Head of caudate nucleus (tissue), 42 donors: ENCODE measurements at regions not wholly inside any gene's neighbourhood (a gene's known extent, or its start where the extent isn't known, plus 50 kb on each side); places are given as distances from the start of the nearest gene placed in this dataset.
"Not testable (repeated sequence)": the region's sequence is repeated elsewhere in the genome, so short reads cannot be mapped to it uniquely, and the experiment has no call there.

Experiments
- DNase-seq, 42 donors: peaks; one replicate each; pipeline versions ENCODE4 v3.0.0 to v3.0.0-alpha.2; 2020 to 2021; ENCODE audit warnings: mixed read lengths in 7 of 42
- intact Hi-C: fragments of 100-400 bp; cut with DNase I; formaldehyde crosslinking; loops from one replicate; pipeline ENCODE4 v1.15.0; 2022

DNA sequence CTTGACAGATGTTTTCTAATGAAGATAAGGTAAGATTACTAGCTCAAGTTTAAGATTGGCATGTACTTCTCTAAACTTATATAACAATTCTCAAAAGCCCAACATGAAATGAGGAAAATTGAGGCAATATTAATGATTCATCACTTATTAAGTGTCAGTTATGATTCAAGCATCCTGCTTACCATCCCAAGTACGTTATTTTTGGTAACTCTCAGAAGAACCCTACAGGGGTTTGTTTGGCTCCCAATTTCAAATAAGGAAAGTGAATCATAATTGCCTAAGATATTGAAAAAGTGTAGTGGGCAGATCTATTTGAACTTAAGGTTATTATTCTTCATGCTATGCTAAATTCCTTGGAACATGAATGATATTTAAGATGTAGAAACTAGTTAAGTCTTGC lies 387.9 kb upstream of the TENM3 start:
- DNase-seq, result no peak
- intact Hi-C loops, result no loop called here

DNA sequence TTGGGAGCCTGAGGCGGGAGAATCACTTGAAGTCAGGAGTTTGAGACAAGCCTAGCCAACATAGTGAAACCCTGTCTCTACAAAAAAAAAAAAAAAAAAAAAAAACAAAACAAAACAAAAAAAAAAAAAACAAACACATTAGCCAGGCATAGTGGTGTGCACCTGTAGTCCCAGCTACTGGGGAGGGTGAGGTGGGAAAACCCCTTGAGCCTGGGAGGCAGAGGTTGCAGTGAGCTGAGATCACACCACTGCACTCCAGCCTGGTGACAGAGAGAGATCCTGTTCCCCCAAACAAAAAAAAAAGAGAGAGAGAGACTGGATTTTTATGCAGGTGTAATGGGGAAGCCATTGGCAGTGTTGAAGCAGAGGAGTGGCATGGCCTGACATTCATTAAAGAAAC lies 385.7 kb upstream of the TENM3 start:
- DNase-seq, intact Hi-C loops: not testable (repeated sequence)

DNA sequence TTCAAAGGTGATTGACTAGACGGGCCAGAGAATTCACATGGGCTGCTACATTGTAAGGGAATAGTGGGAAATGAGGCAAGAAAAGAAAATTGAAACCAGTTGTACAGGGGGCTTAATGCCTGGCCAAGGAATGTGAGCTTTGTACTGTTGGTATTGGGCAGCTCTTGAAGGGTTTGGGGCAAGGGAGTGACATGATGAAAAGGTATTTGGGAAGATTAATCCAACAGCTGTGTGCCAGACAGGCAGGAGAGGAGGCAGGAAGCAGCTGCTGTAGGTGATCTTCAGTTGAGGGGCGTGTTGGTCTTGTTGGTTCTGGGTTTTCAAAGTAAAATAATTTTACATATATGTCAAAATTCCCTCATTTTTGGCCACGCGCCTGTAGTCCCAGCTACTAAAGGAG lies 384.5 kb upstream of the TENM3 start:
- DNase-seq, result no peak
- intact Hi-C loops, result no loop called here

DNA sequence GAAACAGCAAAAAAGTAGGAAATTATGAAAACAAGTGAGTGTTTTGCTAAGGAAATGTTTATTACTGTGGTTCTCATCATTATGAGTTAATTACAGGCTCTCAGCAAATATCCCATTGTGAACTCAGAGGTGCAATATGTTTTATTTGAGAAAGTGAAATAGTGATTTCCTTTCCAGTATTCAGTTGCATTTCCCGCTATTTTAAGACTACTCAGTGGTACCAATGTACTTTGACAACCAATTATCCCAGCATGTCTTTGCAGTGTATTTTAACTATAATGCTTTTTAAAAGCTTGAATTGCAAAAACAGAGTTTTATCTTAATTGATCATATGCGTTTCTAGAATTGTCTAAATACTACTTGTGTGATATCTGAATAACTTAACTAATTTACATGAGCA lies 383.8 kb upstream of the TENM3 start:
- intact Hi-C loops, result no loop called here
- DNase-seq, result no peak

DNA sequence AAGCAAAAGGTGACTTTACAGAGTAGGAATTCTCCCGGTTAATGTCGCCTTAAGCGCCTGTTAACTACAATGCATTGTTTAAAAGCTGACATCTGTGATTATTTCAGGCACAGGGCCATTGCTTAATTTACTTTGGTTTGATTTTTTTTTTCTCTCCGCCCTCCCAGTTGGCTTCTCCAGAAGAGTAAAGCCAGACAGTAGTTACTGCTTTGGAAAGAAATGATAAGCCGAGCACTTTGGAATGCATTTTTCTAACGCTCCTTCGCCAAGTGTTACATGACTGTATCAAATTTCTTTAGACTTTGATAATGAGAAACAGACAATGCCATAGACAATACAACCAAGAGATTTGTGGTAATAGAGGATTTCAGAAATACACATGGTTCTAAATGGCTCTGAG lies 383.0 kb upstream of the TENM3 start:
- intact Hi-C loops, result no loop called here
- DNase-seq, result no peak

DNA sequence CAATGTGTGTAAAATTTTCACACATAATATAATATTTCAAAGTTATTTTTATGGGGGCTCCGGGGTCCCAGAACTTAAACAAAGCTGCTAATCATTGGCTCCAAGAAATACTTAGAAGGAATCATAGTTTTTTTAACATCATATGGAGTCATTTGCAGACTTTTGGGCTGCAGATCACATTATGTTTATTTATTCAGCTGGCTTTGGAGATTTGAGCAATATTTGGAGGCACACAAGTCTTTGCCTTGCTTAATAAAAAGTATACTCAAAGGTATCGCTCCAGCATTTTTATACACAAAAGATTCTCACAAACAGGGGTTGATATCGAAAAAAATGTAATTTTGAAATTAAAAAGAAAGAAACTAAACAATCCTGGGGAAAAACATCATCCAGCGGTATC lies 382.5 kb upstream of the TENM3 start:
- intact Hi-C loops, result no loop called here
- DNase-seq, result no peak

DNA sequence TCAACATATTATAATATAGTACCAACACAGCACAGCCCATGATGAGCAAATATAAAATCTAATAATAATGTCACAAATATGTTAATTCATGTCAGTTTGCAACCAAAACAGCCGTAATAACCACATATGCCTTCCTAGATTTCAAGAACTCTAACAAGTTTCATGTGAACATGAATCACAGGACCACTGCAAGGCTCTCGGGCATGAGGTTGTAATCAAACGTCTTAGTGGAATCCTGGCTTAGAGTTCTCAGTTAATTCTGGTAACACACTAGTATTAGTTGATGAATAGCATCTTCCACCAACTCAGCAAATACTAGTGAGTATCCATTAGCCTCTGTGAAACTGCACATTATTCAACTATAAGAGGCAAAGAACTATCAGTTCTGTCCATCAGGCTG lies 379.3 kb upstream of the TENM3 start:
- DNase-seq, result no peak

DNA sequence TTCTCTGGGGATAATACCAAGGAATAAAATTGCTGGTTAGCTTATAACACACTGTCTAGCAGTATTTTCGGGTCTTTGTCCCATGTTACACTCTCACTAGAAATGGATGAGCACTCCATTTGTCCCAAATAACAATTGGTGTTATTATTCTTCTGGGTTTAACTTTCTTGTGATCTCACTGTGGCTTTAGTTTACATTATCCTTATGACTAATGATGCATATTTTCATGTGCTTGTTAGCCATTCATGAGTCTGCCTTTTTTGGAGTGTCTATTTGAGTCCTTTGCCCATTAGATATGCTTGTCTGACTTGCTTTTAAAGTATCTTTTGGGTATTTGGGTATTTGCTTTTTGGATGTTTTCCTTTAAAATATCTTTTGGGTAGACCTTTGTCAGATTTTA lies 372.9 kb upstream of the TENM3 start:
- intact Hi-C loops, result no loop called here
- DNase-seq, result no peak

More for the DNA sequence above, 379.3 kb upstream of the TENM3 start:
- intact Hi-C loops, result no loop called here

DNA sequence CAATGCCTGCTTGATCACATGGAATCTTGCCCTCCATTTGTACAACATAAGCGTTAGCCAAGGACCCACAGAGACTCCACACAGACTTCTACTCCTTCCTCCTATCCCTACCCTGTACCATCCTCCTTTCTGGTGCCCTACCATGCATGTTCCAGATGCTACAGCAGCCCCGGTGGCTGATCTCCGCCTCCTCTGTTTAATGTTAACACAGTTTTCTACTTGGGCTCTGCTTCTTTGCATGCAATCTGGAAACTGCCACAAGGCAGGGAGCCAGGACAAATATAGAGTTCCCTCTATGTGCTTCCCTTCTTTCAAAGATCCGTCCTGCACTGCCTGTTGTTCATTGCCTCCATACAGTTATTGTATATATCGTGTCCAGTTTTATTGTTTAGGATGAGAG lies 368.6 kb upstream of the TENM3 start:
- DNase-seq, result no peak
- intact Hi-C loops, result no loop called here

DNA sequence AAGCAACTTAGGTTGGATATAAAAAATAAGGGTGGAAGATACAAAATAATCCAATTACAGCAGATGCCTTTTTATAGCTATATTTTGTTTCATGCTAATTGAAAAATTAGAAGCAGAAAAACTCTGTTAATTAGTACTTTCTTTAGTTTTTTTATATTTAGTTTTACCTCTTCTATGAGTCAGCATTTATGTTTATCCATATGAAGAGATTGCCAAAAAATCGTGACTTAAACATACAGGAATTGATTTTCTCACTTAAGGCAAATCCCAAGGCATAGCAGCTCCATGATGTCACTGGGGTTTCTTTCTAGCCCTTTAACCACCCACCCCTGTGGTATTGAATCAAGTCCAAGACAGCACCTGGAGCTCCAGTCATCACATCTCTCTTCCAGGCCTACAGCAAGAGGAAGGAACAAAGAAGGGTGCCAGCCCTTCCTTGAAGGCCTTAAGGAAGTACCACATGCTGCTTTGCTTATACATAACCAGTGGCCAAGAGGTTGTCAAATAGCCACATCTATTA lies 365.8 kb upstream of the TENM3 start:
- intact Hi-C loops, result no loop called here
- no peak for DNase-seq

DNA sequence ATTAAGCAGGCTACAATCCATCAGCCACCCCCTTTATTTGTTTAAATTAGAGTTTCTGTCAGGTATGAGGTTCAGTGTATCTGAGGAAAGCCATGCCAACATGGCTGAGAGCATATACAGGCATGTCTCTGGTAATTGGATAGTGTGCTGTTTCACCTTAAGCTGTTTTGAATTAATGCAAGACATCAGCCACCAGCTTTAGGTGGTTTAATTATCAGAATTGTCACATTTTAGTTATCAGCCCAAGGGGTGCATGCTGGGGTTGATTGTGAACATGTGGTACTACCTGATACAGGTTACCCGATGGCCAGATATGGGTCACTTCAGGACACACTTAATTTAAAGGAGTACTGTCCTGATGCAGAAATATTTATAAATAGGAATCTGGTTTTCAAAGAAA lies 353.2 kb upstream of the TENM3 start:
- intact Hi-C loops, result no loop called here

DNA sequence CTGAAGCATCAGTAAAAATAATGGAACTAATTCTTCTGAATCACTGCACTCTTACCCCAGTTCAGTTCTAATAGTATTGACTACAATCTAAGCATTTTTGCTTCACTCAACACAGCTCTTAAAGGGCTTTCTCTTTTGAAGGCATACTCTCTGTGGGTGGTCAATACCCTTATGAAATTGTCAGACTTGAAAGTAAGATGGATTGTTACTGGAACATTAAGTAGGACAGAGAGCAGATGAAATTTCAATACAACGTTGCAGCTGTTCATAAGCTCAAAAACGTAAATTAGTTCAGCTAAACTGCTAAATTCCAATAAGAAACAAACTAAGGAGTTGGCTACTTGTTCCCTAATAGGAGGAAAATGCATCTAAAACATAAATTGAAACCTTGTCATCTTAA lies 352.3 kb upstream of the TENM3 start:
- intact Hi-C loops, result no loop called here
- DNase-seq, result no peak

More for the DNA sequence above, 353.2 kb upstream of the TENM3 start:
- no peak for DNase-seq

DNA sequence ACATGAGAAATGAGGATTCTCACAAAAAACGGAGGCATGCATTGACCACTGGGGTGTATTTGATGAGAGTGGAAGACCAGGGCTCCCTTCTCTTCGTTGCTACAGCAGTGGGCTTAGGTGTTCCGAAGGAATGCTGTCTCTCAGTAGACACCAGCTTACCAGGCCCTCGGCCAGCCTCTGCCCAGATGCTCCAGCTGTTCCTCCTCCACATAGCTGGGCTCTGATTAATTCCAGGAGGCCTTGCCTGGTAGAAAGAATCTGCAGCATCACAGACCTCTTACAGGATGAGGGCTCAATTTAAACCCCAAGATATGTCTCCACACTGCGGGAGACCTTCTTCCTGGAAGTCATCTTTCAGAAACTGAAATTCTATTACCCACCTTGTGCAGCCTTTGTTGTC lies 346.6 kb upstream of the TENM3 start:
- no peak for DNase-seq
- intact Hi-C loops, result no loop called here

DNA sequence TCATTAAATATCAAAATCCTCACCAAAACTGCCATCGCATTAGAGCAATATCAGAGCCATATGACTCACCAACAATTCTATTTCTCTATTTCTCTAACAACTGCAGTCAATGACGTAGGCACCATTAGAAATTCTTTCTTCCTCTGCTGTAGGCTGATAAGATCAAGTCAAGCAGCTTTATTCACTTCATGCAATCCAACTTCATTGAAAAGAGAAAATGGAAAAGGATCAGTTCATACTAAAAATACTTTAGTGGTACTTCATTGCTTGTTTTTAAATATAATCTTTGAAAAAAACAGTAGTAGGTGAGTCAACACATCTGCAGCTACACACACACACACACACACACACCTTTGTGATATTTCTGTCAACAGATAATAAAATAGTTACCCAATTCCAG lies 345.3 kb upstream of the TENM3 start:
- intact Hi-C loops, result no loop called here
- peak in 1 of 42 donors; percentile 4 for DNase-seq

DNA sequence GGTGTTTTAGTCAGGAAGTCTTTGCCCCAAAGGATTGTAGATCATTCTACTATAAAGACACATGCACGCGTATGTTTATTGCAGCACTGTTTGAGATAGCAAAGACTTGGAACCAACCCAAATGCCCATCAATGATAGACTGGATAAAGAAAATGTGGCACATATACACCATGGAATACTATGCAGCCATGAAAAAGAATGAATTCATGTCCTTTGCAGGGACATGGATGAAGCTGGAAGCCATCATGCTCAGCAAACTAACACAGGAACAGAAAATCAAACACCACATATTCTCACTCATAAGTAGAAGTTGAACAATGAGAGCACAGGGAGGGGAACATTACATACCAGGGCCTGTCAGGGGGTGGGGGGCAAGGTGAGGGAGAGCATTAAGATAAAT lies 340.8 kb upstream of the TENM3 start:
- DNase-seq, intact Hi-C loops: not testable (repeated sequence)

DNA sequence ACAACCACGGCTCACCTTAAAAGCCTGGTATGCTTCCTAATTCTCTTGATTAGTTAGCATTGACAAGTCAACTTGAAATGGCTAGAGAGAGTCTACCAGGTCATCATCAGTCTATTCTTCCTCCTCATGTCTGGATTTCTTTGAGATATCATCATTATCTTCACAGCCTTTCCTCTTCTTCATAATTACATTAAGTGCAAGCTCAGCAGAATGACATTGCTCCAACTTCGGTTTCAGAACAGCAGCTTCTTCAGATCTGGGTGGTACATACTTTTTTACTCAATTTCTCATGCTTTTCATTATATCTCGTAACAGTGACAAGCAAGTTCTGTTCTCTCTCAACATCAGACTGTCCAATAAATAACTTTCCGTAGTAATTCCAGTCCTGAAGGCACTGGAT lies 337.5 kb upstream of the TENM3 start:
- no peak for DNase-seq

DNA sequence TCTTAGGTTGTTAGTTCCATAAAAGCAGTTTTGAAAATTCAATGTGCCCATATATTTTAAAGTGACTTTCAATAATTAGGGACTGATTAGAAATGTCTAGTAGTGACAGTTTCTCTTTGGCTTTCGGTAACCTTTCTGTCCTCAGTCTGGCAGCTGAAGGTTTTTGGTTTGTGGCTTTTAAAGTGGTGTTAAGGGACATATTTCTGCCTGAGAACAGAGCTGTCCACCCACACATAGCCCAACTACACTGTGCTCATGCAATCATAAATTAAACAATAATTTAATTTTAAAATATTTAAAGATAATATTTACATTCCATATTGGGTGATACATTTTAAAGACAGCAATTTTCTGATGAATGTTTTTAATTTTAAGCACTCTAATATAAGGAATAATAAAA lies 335.0 kb upstream of the TENM3 start:
- intact Hi-C loops, result no loop called here
- DNase-seq, result no peak

More for the DNA sequence above, 337.5 kb upstream of the TENM3 start:
- intact Hi-C loops, result no loop called here

DNA sequence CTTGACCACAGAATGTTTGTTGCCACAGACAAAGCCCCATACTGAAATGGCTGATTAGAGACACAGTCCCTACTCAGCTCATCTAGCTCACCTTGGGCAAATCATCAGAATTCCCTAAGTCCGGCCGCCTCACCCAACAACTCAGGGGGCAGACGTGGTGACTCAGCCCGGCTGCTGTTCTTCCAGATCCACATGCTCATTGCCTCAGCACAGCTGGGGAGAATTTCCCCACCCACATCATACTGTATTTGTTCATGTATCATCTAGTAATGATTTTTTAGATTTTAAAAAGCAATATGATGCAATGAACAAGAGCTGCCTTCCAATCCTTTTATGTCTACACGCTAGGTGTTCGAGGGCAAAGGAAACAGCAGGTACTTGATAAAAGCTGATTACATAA lies 333.8 kb upstream of the TENM3 start:
- DNase-seq, result no peak
- intact Hi-C loops, result no loop called here

DNA sequence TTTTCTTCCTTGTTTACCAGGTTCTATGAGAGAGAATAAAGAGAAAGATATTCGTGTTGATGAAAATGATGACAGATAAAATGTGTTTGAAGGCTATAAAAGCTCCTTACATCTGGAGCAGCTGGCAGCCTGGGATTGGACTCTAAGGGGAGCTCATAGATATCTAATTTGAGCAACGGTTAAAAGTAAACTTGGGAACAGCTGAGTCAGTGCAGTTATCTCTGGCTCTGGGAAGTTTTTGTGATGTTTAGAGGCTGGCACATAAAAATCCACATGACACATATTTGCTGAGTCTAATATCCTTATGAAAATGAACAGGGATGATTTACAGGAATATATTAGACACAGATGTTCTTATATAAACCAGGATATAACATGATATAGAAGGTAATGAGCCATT lies 331.8 kb upstream of the TENM3 start:
- no peak for DNase-seq
- intact Hi-C loops, result no loop called here

DNA sequence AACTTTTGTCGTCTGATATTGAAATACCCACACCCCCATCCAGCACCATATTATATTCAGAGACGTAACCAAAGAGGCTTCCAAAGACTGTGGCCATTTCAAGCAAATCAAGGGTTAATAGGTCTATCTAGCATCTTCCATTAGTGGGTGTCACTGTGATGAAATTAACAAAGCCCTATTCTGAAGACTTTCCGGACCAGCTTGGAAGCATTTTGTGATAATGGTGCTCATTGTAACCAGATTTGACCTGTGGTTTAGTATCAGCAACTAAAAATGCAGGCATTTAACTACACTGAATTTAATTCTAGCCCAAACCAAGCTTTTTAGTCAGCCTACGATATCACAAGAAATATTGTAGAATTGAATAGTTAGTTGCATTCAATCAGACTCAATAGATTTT lies 309.7 kb upstream of the TENM3 start:
- DNase-seq, result no peak
- intact Hi-C loops, result no loop called here

DNA sequence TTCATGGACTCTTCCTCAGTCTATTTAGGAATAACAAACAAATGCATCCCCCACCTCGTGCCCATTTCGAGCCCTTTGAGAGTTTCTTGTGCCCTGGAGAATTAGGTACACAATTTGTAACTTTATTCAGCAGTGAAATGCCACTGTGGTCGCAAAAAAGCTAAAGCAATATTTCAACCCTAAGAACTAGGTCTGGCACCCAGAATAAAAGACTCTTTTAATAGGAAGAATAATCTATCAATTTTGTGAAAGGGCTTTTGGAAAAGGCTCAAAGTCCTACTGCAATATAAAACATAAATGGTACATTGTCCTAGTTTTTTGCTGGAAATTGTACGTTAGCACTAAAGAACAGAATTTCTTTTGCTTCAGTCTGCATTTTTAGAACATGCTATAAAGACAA lies 304.6 kb upstream of the TENM3 start:
- DNase-seq, result no peak
- intact Hi-C loops, result no loop called here
